Mammary epithelial cell (primary cell): ENCODE measurements at regions not wholly inside any gene's neighbourhood (a gene's known extent, or its start where the extent isn't known, plus 50 kb on each side); places are given as distances from the start of the nearest gene placed in this dataset.

ENCODE experiments used
- EZH2 ChIP-seq: IDR thresholded peaks from 2 replicates; pipeline ENCODE4 v1.6.1; 2012; ENCODE audit warnings: low read length, inconsistent platforms, borderline replicate concordance
- TF ChIP-seq, protein P1 (sequence below), 2 donors: IDR thresholded peaks in 1 of 2; conservative IDR thresholded peaks in 1 of 2; 2 replicates each; pipeline ENCODE4 v1.5.1; 2011 to 2012; ENCODE audit warnings: inconsistent platforms in 2 of 2, low read length in 2 of 2, mild to moderate bottlenecking in 2 of 2, control low read depth in 1 of 2, low read depth in 1 of 2; ENCODE audit not compliant: insufficient read depth in 1 of 2; ENCODE audit errors: extremely low read depth in 1 of 2

- TF ChIP-seq, protein P1, sequence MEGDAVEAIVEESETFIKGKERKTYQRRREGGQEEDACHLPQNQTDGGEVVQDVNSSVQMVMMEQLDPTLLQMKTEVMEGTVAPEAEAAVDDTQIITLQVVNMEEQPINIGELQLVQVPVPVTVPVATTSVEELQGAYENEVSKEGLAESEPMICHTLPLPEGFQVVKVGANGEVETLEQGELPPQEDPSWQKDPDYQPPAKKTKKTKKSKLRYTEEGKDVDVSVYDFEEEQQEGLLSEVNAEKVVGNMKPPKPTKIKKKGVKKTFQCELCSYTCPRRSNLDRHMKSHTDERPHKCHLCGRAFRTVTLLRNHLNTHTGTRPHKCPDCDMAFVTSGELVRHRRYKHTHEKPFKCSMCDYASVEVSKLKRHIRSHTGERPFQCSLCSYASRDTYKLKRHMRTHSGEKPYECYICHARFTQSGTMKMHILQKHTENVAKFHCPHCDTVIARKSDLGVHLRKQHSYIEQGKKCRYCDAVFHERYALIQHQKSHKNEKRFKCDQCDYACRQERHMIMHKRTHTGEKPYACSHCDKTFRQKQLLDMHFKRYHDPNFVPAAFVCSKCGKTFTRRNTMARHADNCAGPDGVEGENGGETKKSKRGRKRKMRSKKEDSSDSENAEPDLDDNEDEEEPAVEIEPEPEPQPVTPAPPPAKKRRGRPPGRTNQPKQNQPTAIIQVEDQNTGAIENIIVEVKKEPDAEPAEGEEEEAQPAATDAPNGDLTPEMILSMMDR (conservative IDR thresholded peaks at IDR 0.05 in 1 of 2, IDR thresholded peaks at IDR 0.05 in 1 of 2; ENCODE audit: extremely low read depth in 1 of 2, insufficient read depth in 1 of 2, low read depth in 1 of 2, low read length in 2 of 2), result no peak
- no peak for TF ChIP-seq EZH2
These were observed 64.0 kb upstream of the REG3A start for GRCh38 chr2:79223539-79223938.
